ENCODE measurements at regions not wholly inside any gene's neighbourhood (a gene's known extent, or its start where the extent isn't known, plus 50 kb on each side); places are given as distances from the start of the nearest gene placed in this dataset.

GRCh38 chr17:71821511-71821910 is 299.3 kb upstream of the SOX9 start:
- TF ChIP-seq SIN3A (IDR thresholded peaks at IDR 0.05; ENCODE audit: borderline replicate concordance, insufficient read depth, low read depth, low read length) (no peak), REST (IDR thresholded peaks at IDR 0.05; ENCODE audit: insufficient read depth in 1 of 2, low read depth in 2 of 2, low read length in 1 of 2) (no peak), POLR2AphosphoS5 (IDR thresholded peaks at IDR 0.05; ENCODE audit: low read depth, low read length) (no peak), TCF7L2 (IDR thresholded peaks at IDR 0.05; ENCODE audit: low read depth, low read length) (no peak)
- TF ChIP-seq, protein P1, sequence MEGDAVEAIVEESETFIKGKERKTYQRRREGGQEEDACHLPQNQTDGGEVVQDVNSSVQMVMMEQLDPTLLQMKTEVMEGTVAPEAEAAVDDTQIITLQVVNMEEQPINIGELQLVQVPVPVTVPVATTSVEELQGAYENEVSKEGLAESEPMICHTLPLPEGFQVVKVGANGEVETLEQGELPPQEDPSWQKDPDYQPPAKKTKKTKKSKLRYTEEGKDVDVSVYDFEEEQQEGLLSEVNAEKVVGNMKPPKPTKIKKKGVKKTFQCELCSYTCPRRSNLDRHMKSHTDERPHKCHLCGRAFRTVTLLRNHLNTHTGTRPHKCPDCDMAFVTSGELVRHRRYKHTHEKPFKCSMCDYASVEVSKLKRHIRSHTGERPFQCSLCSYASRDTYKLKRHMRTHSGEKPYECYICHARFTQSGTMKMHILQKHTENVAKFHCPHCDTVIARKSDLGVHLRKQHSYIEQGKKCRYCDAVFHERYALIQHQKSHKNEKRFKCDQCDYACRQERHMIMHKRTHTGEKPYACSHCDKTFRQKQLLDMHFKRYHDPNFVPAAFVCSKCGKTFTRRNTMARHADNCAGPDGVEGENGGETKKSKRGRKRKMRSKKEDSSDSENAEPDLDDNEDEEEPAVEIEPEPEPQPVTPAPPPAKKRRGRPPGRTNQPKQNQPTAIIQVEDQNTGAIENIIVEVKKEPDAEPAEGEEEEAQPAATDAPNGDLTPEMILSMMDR (IDR thresholded peaks at IDR 0.05) = no peak
- H3K4me3 ChIP-seq (ENCODE audit: low read depth in 2 of 2, low read length in 2 of 2) = no peak overlapping the region
- ChIA-PET CTCF (no interaction called here), POLR2A (no interaction called here)
- intact Hi-C loops (cut with micrococcal nuclease; ENCODE audit: unreplicated experiment) = no loop called here
- in situ Hi-C loops (cut with HindIII; ENCODE audit: low pct_unique_long_range_greater_than_20kb, low sequenced_read_pairs) = no loop called here
- H3K36me3 ChIP-seq (ENCODE audit: control insufficient read depth, insufficient read depth, low read length) = no peaks in the 10 kb centered on the region
- H3K27ac ChIP-seq (ENCODE audit: low read length) = no peak overlapping the region
- no peak for ATAC-seq
- H3K4me1 ChIP-seq (ENCODE audit: control insufficient read depth, insufficient read depth, low read length) = no peaks in the 10 kb centered on the region
- no peak for DNase-seq (ENCODE audit: low read depth, low spot score)
- BruUV-seq (replicated peaks) = no TSS peak
- no peaks in the 10 kb centered on the region for H3K9me3 ChIP-seq (ENCODE audit: control insufficient read depth, insufficient read depth, low read depth, low read length)
- H3K27me3 ChIP-seq (ENCODE audit: control insufficient read depth, insufficient read depth, low read length) = peaks cover 18% of the 10 kb centered on the region; the same call in 1 of the 2 replicates

DNA sequence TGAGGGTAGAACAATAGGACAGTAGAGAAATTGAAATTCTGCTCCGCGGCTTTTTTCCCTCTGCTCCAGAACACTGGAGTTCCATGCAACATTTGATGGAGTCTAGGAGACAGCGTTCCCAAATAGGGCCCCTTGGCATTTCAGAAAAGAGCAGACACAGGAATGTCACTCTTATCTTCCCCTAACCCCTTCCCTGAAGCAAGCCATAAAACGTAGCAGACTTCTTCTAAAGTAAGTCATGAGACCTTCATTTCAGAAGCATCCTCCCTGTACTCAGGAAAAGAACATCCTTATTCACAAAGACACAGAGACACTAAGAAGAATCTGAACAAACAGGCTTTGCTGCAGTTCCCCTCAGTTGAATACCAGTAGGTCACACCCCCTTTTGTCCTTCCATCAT is 296.1 kb upstream of the SOX9 start:
- H3K27ac ChIP-seq (ENCODE audit: low read length) = no peak overlapping the region
- in situ Hi-C loops (cut with HindIII; ENCODE audit: low pct_unique_long_range_greater_than_20kb, low sequenced_read_pairs) = no loop called here
- CTCF ChIA-PET = no interaction called here
- intact Hi-C loops (cut with micrococcal nuclease; ENCODE audit: unreplicated experiment) = no loop called here
- no peaks in the 10 kb centered on the region for H3K36me3 ChIP-seq (ENCODE audit: control insufficient read depth, insufficient read depth, low read length)
- H3K4me1 ChIP-seq (ENCODE audit: control insufficient read depth, insufficient read depth, low read length) = no peaks in the 10 kb centered on the region
- BruUV-seq (replicated peaks) = no TSS peak
- DNase-seq (ENCODE audit: low read depth, low spot score) (no peak), ATAC-seq (no peak)
- H3K9me3 ChIP-seq (ENCODE audit: control insufficient read depth, insufficient read depth, low read depth, low read length) = no peaks in the 10 kb centered on the region
- no peak overlapping the region for H3K4me3 ChIP-seq (ENCODE audit: low read depth in 2 of 2, low read length in 2 of 2)
- peaks cover 18% of the 10 kb centered on the region; the same call in 1 of the 2 replicates for H3K27me3 ChIP-seq (ENCODE audit: control insufficient read depth, insufficient read depth, low read length)
- POLR2A ChIA-PET = interaction anchor here (0.6 kb wide), 1 partner anchor 9 kb away, joined by 3 read pairs; no protein-coding TSS in a partner anchor
- no peak for TF ChIP-seq REST (IDR thresholded peaks at IDR 0.05; ENCODE audit: insufficient read depth in 1 of 2, low read depth in 2 of 2, low read length in 1 of 2)

All from Panc1 (cell line).